ENCODE measurements at regions not wholly inside any gene's neighbourhood (a gene's known extent, or its start where the extent isn't known, plus 50 kb on each side); places are given as distances from the start of the nearest gene placed in this dataset.
A peak's percentile ranks its signal among the peaks of the same experiment; 100 is the strongest.

- no peak overlapping the region for H3K4me3 ChIP-seq (replicated peaks; ENCODE audit: low read depth, low read length)
- no peak for DNase-seq (ENCODE audit: low read depth)
- TF ChIP-seq CTCF (IDR thresholded peaks at IDR 0.05; ENCODE audit: low read length, missing control alignments), result no peak
Observed at GRCh38 chr2:128377071-128377910, 58.6 kb upstream of the HS6ST1 start.

GRCh38 chr2:128378231-128379020 lies 59.8 kb upstream of the HS6ST1 start:
- no peak overlapping the region for H3K4me3 ChIP-seq (replicated peaks; ENCODE audit: low read depth, low read length)
- DNase-seq (ENCODE audit: low read depth), result no peak
- no peak for TF ChIP-seq CTCF (IDR thresholded peaks at IDR 0.05; ENCODE audit: low read length, missing control alignments)

DNA sequence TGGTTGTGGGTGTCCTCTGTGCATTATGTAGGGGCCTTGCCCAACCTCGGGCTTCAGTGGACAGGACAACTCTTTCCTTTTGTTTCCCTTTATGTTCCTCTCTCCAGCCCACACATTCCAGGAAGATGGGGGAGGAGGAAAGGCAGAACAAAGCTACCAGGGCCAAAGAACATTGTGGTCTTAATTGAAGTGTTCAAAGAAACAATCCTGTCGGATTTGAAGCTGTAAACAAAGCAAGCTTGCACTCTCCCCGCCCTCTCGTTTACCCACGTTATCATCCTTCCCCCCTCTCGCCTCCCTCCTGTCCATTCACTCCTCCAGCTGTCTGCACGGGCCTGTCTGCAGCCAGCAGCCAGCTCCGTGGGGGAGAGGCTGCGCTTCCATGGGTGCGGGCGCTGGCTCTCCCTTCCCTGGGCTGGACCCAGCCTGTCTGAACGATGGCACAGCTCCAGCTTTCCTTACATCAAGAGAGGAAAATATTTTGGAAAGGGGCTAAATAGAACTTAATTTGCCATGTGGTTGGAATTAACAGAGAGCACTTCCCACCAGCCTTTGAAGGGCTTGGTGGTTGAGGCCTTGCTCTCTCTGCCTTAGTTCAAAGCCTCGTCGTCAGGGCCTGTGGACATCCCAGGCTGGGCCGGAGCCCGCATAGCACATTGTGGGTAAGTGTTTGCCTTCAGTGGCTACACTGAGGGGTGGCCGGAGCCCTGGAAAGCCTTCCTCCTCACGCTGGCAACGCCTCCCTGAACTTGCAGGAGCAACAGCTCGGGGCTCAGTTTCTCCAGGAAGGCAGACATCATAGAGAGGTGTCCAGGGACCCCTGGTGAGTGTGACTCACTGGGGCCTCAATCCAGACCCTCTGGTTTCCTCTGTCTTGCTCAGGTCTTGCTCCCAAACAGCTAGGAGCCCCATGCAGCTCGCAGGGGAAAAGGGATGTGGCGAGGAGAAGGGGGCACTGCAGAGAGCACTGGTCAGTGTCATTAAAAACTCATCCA lies 60.6 kb upstream of the HS6ST1 start:
- peak; percentile 99 for DNase-seq (ENCODE audit: low read depth)
- no peak overlapping the region for H3K4me3 ChIP-seq (replicated peaks; ENCODE audit: low read depth, low read length)

GRCh38 chr2:128380061-128380889 lies 61.6 kb upstream of the HS6ST1 start:
- TF ChIP-seq CTCF (IDR thresholded peaks at IDR 0.05; ENCODE audit: low read length, missing control alignments), result no peak
- H3K4me3 ChIP-seq (replicated peaks; ENCODE audit: low read depth, low read length), result no peak overlapping the region
- DNase-seq (ENCODE audit: low read depth), result no peak

More for the DNA sequence above, 60.6 kb upstream of the HS6ST1 start:
- no peak for TF ChIP-seq CTCF (IDR thresholded peaks at IDR 0.05; ENCODE audit: low read length, missing control alignments)

GRCh38 chr2:128380961-128381938 lies 62.6 kb upstream of the HS6ST1 start:
- no peak for TF ChIP-seq CTCF (IDR thresholded peaks at IDR 0.05; ENCODE audit: low read length, missing control alignments)
- H3K4me3 ChIP-seq (replicated peaks; ENCODE audit: low read depth, low read length), result no peak overlapping the region
- peak; percentile 19 for DNase-seq (ENCODE audit: low read depth)
